GM19099 (cell line): ENCODE measurements at regions not wholly inside any gene's neighbourhood (a gene's known extent, or its start where the extent isn't known, plus 50 kb on each side); places are given as distances from the start of the nearest gene placed in this dataset.

Experiments used
- POLR2A ChIP-seq: IDR thresholded peaks from 3 replicates; pipeline ENCODE4 v1.6.1; 2011; ENCODE audit warnings: low read depth; ENCODE audit not compliant: insufficient read length; ENCODE audit errors: extremely low read depth

DNA sequence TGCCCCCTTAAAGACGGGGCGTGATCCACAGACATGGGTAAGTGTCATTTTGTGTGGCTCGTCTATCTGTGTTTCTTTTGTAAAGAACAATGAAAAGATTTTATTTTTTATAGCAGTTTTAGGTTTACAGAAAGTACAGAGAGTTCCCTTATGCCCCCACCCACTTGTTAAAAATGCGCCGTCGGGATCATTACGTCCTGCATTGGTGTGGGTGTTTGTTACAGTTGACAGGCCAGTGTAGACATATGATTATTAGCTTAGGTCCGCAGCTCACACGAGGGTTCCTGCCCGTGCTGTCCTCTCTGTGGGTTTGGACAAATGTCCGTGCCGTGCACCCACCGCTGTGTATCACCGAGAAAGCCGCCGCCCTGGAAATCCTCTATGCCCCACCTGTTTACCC, 50.5 kb downstream of the RGS12 start:
- no peak for TF ChIP-seq POLR2A

DNA sequence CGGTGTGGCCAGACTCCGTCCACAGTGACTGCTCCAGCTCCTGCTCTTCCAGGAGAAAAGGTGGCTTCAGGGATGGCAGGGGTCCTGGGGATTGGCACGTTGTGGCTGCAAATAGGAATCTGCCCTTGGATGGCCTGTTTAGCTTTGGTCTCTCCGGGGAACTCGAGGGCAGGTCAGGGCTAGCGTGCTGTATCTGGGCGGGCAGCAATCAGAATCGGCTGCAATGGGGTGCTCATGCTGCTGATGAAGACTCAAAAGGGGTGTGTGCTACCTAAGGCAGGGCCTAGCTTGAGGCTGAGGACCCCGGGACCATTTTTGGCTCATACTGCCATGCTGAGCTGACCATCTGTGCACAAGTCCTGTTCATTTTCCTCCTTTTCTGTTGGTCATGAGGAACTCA, 51.3 kb downstream of the RGS12 start:
- no peak for TF ChIP-seq POLR2A

- no peak for TF ChIP-seq POLR2A
Measured at GRCh38 chr4:3344596-3344995, 51.8 kb downstream of the RGS12 start.

DNA sequence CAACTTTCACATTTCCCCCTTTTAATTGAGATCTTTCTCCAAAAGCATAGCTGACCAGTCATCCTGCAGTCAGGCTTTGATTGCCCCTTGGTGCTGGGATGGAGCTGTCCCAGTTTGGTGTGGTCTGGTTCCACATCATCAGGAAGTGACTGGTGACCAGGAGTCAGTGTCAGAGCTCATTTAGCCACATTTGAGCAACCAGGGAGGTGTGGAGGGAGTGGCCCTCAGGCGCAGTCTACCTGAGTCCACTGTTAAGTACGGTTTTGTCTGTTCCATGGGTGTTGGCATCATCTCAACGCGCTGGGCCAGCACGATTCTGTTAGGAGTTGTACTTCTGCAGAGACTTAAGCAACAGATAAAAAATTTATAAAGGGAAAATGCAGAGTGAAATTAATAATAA, 52.6 kb downstream of the RGS12 start:
- TF ChIP-seq POLR2A: no peak

DNA sequence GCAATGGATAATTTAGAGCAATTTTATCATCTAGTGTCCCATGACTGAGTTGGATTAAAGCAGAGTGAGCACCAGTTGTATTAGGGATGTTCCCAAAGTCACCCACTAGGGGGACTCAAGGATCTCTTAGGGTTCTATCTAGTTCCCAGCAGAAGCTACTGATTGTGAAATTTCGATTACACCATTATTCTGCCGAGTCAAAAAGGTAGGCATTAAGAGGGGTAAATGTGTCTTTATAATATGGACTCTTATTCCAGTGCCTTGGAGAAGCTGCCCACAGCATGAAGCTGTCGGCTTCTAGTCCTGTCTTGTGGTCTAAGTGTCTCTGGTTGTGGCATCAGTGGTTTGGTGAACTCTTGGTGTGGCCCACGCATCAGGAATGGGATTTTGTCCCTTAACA, 53.3 kb downstream of the RGS12 start:
- no peak for TF ChIP-seq POLR2A

GRCh38 chr4:3347871-3348270, 55.0 kb downstream of the RGS12 start:
- TF ChIP-seq POLR2A: no peak

DNA sequence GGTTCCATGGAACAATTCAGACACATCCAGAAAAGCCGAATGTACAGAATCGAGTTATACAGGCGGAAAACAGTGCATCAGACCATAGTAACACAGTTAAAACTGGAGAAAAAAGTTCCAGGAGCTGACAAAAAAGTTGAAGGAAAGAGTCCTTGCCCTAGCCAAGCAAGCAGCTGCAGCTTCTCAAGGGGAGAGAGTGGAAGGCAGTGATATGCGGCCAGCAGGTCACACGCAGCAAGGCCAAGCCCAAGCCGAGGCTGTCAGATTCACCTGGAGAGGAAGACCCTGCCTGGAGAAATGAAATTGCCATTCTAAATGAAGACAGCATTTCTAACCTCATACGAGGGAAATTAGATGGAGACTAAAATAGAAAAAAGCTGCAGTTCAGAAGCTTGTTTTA, 55.8 kb downstream of the RGS12 start:
- no peak for TF ChIP-seq POLR2A

GRCh38 chr4:3349116-3349515, 56.3 kb downstream of the RGS12 start:
- TF ChIP-seq POLR2A: no peak

GRCh38 chr4:3351997-3352396, 59.2 kb downstream of the RGS12 start:
- TF ChIP-seq POLR2A: no peak

- no peak for TF ChIP-seq POLR2A
Measured at GRCh38 chr4:3352505-3352904, 59.7 kb downstream of the RGS12 start.

- TF ChIP-seq POLR2A: no peak
Measured at GRCh38 chr4:3352941-3353594, 60.2 kb downstream of the RGS12 start.

- no peak for TF ChIP-seq POLR2A
Measured at GRCh38 chr4:3353752-3354454, 61.1 kb downstream of the RGS12 start.

DNA sequence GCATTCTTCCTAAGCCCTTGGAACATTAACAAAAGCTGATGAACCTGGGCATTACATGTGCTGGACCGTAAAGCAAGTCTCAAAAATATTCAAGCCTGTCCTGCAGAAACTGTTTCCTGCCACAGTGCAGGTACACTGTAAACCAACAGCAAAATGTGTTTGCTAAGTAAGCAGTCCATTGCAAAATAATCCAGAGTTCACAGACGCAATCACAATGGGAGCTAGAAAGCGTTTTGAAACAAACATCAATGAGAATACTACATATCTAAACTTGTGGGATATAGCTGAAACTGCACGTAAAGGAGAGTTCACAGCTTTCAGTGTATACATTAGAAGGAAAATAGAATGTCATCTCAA, 61.6 kb downstream of the RGS12 start:
- no peak for TF ChIP-seq POLR2A

- TF ChIP-seq POLR2A: no peak
Measured at GRCh38 chr4:3355266-3355748, 62.5 kb downstream of the RGS12 start.

- TF ChIP-seq POLR2A: no peak
Measured at GRCh38 chr4:3358656-3359055, 65.8 kb downstream of the RGS12 start.

GRCh38 chr4:3360777-3361176, 68.0 kb downstream of the RGS12 start:
- no peak for TF ChIP-seq POLR2A
